ENCODE measurements at regions not wholly inside any gene's neighbourhood (a gene's known extent, or its start where the extent isn't known, plus 50 kb on each side); places are given as distances from the start of the nearest gene placed in this dataset.

- H3K4me1 ChIP-seq, result no peaks in the 10 kb centered on the region
- no peak for TF ChIP-seq CTCF (IDR thresholded peaks at IDR 0.05)
- intact Hi-C loops (cut with DNase I), result no loop called here
- DNase-seq (no peak), ATAC-seq (no peak)
- 84 to 85% (median 84%) methylated on average over 4 of the region's 4 CpGs for WGBS, 3 donors
- H3K27ac ChIP-seq, result no peak overlapping the region
- peaks cover 8% of the 10 kb centered on the region for H3K9me3 ChIP-seq
- no peaks in the 10 kb centered on the region for H3K27me3 ChIP-seq (ENCODE audit: insufficient read depth in 3 of 3, low read length in 2 of 3)
- H3K36me3 ChIP-seq (ENCODE audit: insufficient read depth in 1 of 2, low read depth in 1 of 2), result no peaks in the 10 kb centered on the region
- H3K4me3 ChIP-seq, result no peak overlapping the region
These were observed 223.6 kb downstream of the CENPF start for GRCh38 chr1:214826619-214827018.

GRCh38 chr1:214827883-214828282 lies 224.9 kb downstream of the CENPF start:
- Histone ChIP-seq H3K27ac (no peak overlapping the region), H3K27me3 (ENCODE audit: insufficient read depth in 3 of 3, low read length in 2 of 3) (peaks cover 0 to 2% (median 0%) of the 10 kb centered on the region in 3 donors), H3K36me3 (ENCODE audit: insufficient read depth in 1 of 2, low read depth in 1 of 2) (no peaks in the 10 kb centered on the region), H3K4me3 (no peak overlapping the region), H3K4me1 (no peaks in the 10 kb centered on the region), H3K9me3 (peaks cover 8% of the 10 kb centered on the region)
- no peak for TF ChIP-seq CTCF (IDR thresholded peaks at IDR 0.05)
- ATAC-seq, result no peak
- intact Hi-C loops (cut with DNase I), result no loop called here
- no peak for DNase-seq

- TF ChIP-seq CTCF (IDR thresholded peaks at IDR 0.05), result no peak
- no peak for ATAC-seq
- Histone ChIP-seq H3K27ac (no peak overlapping the region), H3K36me3 (ENCODE audit: insufficient read depth in 1 of 2, low read depth in 1 of 2) (no peaks in the 10 kb centered on the region), H3K27me3 (ENCODE audit: insufficient read depth in 3 of 3, low read length in 2 of 3) (peaks cover 0 to 2% (median 0%) of the 10 kb centered on the region in 3 donors), H3K4me3 (no peak overlapping the region), H3K9me3 (peaks cover 8% of the 10 kb centered on the region), H3K4me1 (no peaks in the 10 kb centered on the region)
- intact Hi-C loops (cut with DNase I), result no loop called here
- DNase-seq, result no peak
- 46 to 57% (median 54%) methylated on average over 2 of the region's 2 CpGs for WGBS, 3 donors
These were observed 227.9 kb downstream of the CENPF start for GRCh38 chr1:214830941-214831340.

GRCh38 chr1:214831956-214832355 lies 229.0 kb downstream of the CENPF start:
- Histone ChIP-seq H3K4me1 (no peaks in the 10 kb centered on the region), H3K27ac (no peak overlapping the region), H3K9me3 (peaks cover 5% of the 10 kb centered on the region), H3K27me3 (ENCODE audit: insufficient read depth in 3 of 3, low read length in 2 of 3) (peaks cover 0 to 2% (median 0%) of the 10 kb centered on the region in 3 donors), H3K4me3 (no peak overlapping the region), H3K36me3 (ENCODE audit: insufficient read depth in 1 of 2, low read depth in 1 of 2) (no peaks in the 10 kb centered on the region)
- 80 to 92% (median 84%) methylated on average over 4 to 5 of the region's 5 CpGs for WGBS, 3 donors
- DNase-seq, result no peak
- intact Hi-C loops (cut with DNase I), result no loop called here
- TF ChIP-seq CTCF (IDR thresholded peaks at IDR 0.05), result no peak
- no peak for ATAC-seq

GRCh38 chr1:214833178-214833756 lies 230.3 kb downstream of the CENPF start:
- intact Hi-C loops (cut with DNase I), result no loop called here
- no peak overlapping the region for H3K4me3 ChIP-seq
- no peak for TF ChIP-seq CTCF (IDR thresholded peaks at IDR 0.05)
- WGBS, 3 donors, result 17 to 27% (median 21%) methylated on average over 2 of the region's 2 CpGs
- DNase-seq (no peak), ATAC-seq (no peak)
- H3K9me3 ChIP-seq, result no peaks in the 10 kb centered on the region
- no peaks in the 10 kb centered on the region for H3K36me3 ChIP-seq (ENCODE audit: insufficient read depth in 1 of 2, low read depth in 1 of 2)
- peaks cover 0 to 2% (median 0%) of the 10 kb centered on the region in 3 donors for H3K27me3 ChIP-seq (ENCODE audit: insufficient read depth in 3 of 3, low read length in 2 of 3)
- H3K27ac ChIP-seq, result no peak overlapping the region
- H3K4me1 ChIP-seq, result no peaks in the 10 kb centered on the region

All from psoas muscle (tissue), 7 donors.